Mucosa of stomach (tissue), 1 donor: ENCODE measurements at regions not wholly inside any gene's neighbourhood (a gene's known extent, or its start where the extent isn't known, plus 50 kb on each side); places are given as distances from the start of the nearest gene placed in this dataset.

Source experiments
- H3K27me3 ChIP-seq: one replicate; pipeline ENCODE4 v1.7.0; 2013; ENCODE audit warnings: mild to moderate bottlenecking, low read length; ENCODE audit not compliant: control insufficient read depth, insufficient read depth
- H3K36me3 ChIP-seq: one replicate; pipeline ENCODE4 v1.7.0; 2013; ENCODE audit warnings: low read length; ENCODE audit not compliant: control insufficient read depth, insufficient read depth
- H3K4me1 ChIP-seq: one replicate; pipeline ENCODE4 v1.7.0; 2013; ENCODE audit warnings: mild to moderate bottlenecking, low read length; ENCODE audit not compliant: control insufficient read depth, insufficient read depth
- H3K4me3 ChIP-seq: one replicate; pipeline ENCODE4 v1.7.0; 2013; ENCODE audit warnings: low read length
- H3K9ac ChIP-seq: one replicate; pipeline ENCODE4 v1.7.0; 2013; ENCODE audit warnings: mild to moderate bottlenecking, low read length, moderate library complexity
- H3K9me3 ChIP-seq: one replicate; pipeline ENCODE4 v1.7.0; 2013; ENCODE audit warnings: mild to moderate bottlenecking, low read length, moderate library complexity; ENCODE audit not compliant: control insufficient read depth
- donor health status: Pancreatic carcinoma.

DNA sequence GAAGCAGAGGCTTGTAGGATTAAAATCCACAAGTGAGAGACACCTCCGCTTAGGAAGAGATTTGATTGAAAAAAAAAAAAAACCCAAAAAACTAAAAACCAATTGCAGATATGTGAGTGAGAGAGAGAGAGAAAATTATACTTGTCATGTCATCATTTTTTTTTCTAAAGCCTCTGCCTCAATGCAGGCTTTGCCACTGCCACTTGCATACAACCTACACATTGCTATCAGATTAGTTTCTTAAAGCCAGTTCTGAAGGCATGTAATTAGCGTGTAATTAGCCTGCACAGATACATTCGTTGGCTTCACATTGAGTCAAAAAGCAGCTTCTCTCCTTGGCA lies 86.1 kb upstream of the MTPN start:
- H3K9ac ChIP-seq, result no peak overlapping the region
- H3K27me3 ChIP-seq, result no peaks in the 10 kb centered on the region
- no peaks in the 10 kb centered on the region for H3K9me3 ChIP-seq
- H3K4me3 ChIP-seq, result no peak overlapping the region
- no peaks in the 10 kb centered on the region for H3K36me3 ChIP-seq
- H3K4me1 ChIP-seq, result no peaks in the 10 kb centered on the region

GRCh38 chr7:136062625-136063325 lies 85.6 kb upstream of the MTPN start:
- no peaks in the 10 kb centered on the region for H3K9me3 ChIP-seq
- no peak overlapping the region for H3K9ac ChIP-seq
- H3K4me3 ChIP-seq, result no peak overlapping the region
- no peaks in the 10 kb centered on the region for H3K4me1 ChIP-seq
- no peaks in the 10 kb centered on the region for H3K36me3 ChIP-seq
- H3K27me3 ChIP-seq, result no peaks in the 10 kb centered on the region

- Histone ChIP-seq H3K4me3 (no peak overlapping the region), H3K36me3 (no peaks in the 10 kb centered on the region), H3K4me1 (no peaks in the 10 kb centered on the region), H3K27me3 (no peaks in the 10 kb centered on the region), H3K9ac (no peak overlapping the region), H3K9me3 (no peaks in the 10 kb centered on the region)
Observed at GRCh38 chr7:136061433-136061832, 84.3 kb upstream of the MTPN start.

DNA sequence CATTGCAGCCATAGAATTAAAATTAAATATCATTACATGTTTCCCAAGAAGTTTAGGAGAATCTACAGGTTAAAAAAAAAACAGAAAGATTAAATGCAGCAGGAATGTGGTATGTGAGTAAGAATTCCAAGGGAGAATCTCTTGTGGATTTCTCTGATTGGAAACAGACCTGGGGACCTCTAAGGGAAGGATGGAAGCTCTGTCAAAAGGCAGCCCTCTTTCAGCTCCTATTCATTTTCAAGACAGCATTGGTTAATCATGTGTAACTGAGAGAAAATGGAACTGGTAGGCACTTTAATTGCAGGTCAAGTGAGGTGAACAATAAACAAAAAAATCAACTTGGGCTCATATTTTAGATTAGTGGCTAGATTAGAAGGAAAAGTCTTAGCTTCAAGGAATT lies 81.4 kb upstream of the MTPN start:
- Histone ChIP-seq H3K9ac (no peak overlapping the region), H3K36me3 (no peaks in the 10 kb centered on the region), H3K4me1 (no peaks in the 10 kb centered on the region), H3K27me3 (no peaks in the 10 kb centered on the region), H3K9me3 (no peaks in the 10 kb centered on the region), H3K4me3 (no peak overlapping the region)

DNA sequence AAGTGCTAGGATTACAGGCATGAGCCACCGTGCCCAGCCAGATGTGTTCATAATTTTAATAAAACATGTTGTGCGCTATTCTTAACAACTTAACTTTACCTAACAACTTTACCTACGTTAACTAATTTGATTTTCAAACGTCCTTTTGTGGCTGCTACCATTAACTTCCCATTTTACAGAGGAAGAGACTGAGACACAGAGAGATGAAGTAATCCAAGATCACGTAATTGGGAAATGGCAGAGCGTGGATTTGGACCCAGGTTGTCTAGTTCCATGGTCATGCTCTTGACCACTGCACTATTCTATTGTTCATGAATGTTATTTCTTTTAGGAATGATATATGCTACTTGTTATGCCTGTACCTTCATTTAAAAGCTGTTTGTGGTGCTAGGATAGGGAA lies 80.3 kb upstream of the MTPN start:
- Histone ChIP-seq H3K9ac (no peak overlapping the region), H3K27me3 (no peaks in the 10 kb centered on the region), H3K4me3 (no peak overlapping the region), H3K4me1 (no peaks in the 10 kb centered on the region), H3K9me3 (no peaks in the 10 kb centered on the region), H3K36me3 (no peaks in the 10 kb centered on the region)

- no peaks in the 10 kb centered on the region for H3K36me3 ChIP-seq
- H3K4me3 ChIP-seq, result no peak overlapping the region
- no peaks in the 10 kb centered on the region for H3K4me1 ChIP-seq
- H3K9ac ChIP-seq, result no peak overlapping the region
- no peaks in the 10 kb centered on the region for H3K9me3 ChIP-seq
- no peaks in the 10 kb centered on the region for H3K27me3 ChIP-seq
Observed at GRCh38 chr7:136056651-136057231, 79.6 kb upstream of the MTPN start.

DNA sequence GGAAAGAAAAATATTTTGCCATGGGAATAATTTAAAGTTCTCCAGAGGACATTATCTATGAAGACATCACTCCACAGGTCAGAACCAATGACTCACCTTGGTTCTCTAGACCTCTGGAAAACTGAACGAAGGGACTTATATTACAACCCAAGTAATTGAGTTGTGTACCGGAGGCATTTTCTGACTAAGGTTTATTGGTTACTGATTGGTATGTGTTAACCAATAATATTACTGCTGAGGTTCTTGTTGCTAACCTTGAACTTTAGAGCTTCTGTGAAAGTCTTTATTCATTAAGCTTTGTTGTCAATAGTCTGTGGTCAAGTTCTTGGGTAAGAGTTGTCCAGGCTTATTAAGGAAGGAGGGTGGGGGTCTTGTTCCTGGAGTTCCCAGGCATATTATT lies 78.1 kb upstream of the MTPN start:
- Histone ChIP-seq H3K4me1 (no peaks in the 10 kb centered on the region), H3K27me3 (no peaks in the 10 kb centered on the region), H3K36me3 (no peaks in the 10 kb centered on the region), H3K4me3 (no peak overlapping the region), H3K9ac (no peak overlapping the region), H3K9me3 (no peaks in the 10 kb centered on the region)

- H3K4me1 ChIP-seq, result no peaks in the 10 kb centered on the region
- no peaks in the 10 kb centered on the region for H3K36me3 ChIP-seq
- no peak overlapping the region for H3K9ac ChIP-seq
- no peak overlapping the region for H3K4me3 ChIP-seq
- no peaks in the 10 kb centered on the region for H3K9me3 ChIP-seq
- no peaks in the 10 kb centered on the region for H3K27me3 ChIP-seq
Observed at GRCh38 chr7:136053689-136054485, 76.7 kb upstream of the MTPN start.

- H3K36me3 ChIP-seq, result no peaks in the 10 kb centered on the region
- H3K9ac ChIP-seq, result no peak overlapping the region
Observed at GRCh38 chr7:136051203-136051928, 74.2 kb upstream of the MTPN start.

DNA sequence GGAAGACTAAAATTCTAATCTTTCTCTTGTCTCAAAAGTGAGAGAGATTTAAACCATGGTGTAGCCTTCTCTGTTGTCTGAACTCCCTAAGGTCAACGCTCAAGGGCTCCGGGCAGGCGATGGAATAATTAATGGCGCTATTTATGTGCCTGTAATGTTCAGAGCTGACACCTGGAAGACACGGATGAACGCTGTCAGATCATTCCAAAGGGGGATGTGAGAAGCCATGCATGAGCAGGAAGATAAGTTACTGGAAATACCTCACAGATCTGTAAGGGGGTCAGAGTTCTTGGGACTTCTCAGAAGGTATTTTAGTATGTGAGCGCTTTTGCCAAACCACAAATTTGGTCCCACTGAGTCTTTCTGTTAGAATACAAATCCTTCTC lies 73.3 kb upstream of the MTPN start:
- H3K36me3 ChIP-seq, result no peaks in the 10 kb centered on the region
- no peaks in the 10 kb centered on the region for H3K4me1 ChIP-seq
- no peak overlapping the region for H3K9ac ChIP-seq
- H3K27me3 ChIP-seq, result no peaks in the 10 kb centered on the region
- no peaks in the 10 kb centered on the region for H3K9me3 ChIP-seq
- H3K4me3 ChIP-seq, result no peak overlapping the region

More at GRCh38 chr7:136051203-136051928, 74.2 kb upstream of the MTPN start:
- Histone ChIP-seq H3K9me3 (no peaks in the 10 kb centered on the region), H3K4me3 (no peak overlapping the region), H3K27me3 (no peaks in the 10 kb centered on the region), H3K4me1 (no peaks in the 10 kb centered on the region)

GRCh38 chr7:136049818-136050461 lies 72.8 kb upstream of the MTPN start:
- Histone ChIP-seq H3K4me1 (no peaks in the 10 kb centered on the region), H3K4me3 (no peak overlapping the region), H3K9ac (no peak overlapping the region), H3K27me3 (no peaks in the 10 kb centered on the region), H3K36me3 (no peaks in the 10 kb centered on the region), H3K9me3 (no peaks in the 10 kb centered on the region)
